SK-N-SH (cell line): ENCODE measurements at regions not wholly inside any gene's neighbourhood (a gene's known extent, or its start where the extent isn't known, plus 50 kb on each side); places are given as distances from the start of the nearest gene placed in this dataset.
A peak's percentile ranks its signal among the peaks of the same experiment; 100 is the strongest.

Source experiments
- GABPA ChIP-seq: IDR thresholded peaks from 2 replicates; pipeline ENCODE4 v1.4.0; 2012; ENCODE audit warnings: low read depth, mild to moderate bottlenecking
- GATA2 ChIP-seq: sonication (generic); formaldehyde crosslinking; IDR thresholded peaks from 2 replicates; pipeline ENCODE4 v1.5.0; 2020; ENCODE audit warnings: mild to moderate bottlenecking, missing genetic modification reagents
- MAX ChIP-seq: IDR thresholded peaks from 2 replicates; pipeline ENCODE4 v1.4.0; 2012; ENCODE audit warnings: low read depth
- NFIC ChIP-seq: IDR thresholded peaks from 2 replicates; pipeline ENCODE4 v1.4.0; 2012; ENCODE audit warnings: borderline replicate concordance
- PBX3 ChIP-seq: IDR thresholded peaks from 2 replicates; pipeline ENCODE4; 2012
- POLR2AphosphoS5 ChIP-seq: IDR thresholded peaks from 2 replicates; pipeline ENCODE4 v1.6.1; 2012; ENCODE audit warnings: low read depth, low read length
- RAD21 ChIP-seq: IDR thresholded peaks from 2 replicates; pipeline ENCODE4 v1.6.1; 2012; ENCODE audit warnings: mild to moderate bottlenecking, low read length
- RCOR1 ChIP-seq: fragments of 150-350 bp; IDR thresholded peaks from 2 replicates; pipeline ENCODE4 v1.6.1; 2017; ENCODE audit warnings: antibody characterized with exemption, low read length
- REST ChIP-seq: IDR thresholded peaks from 2 replicates; pipeline ENCODE4 v1.6.1; 2012; ENCODE audit warnings: mild to moderate bottlenecking, low read depth, low read length, moderate library complexity
- RFX5 ChIP-seq: IDR thresholded peaks from 2 replicates; pipeline ENCODE4 v1.6.1; 2012; ENCODE audit warnings: mild to moderate bottlenecking, improper control_type of control experiment, low read length
- SIN3A ChIP-seq: IDR thresholded peaks from 2 replicates; pipeline ENCODE4 v1.6.1; 2012; ENCODE audit warnings: low read depth, mild to moderate bottlenecking, low read length, moderate library complexity, borderline replicate concordance
- TCF12 ChIP-seq: IDR thresholded peaks from 2 replicates; pipeline ENCODE4 v1.4.0; 2012
- TEAD4 ChIP-seq: IDR thresholded peaks from 2 replicates; pipeline ENCODE4 v1.4.0; 2012; ENCODE audit warnings: mild to moderate bottlenecking, borderline replicate concordance; ENCODE audit not compliant: insufficient read depth
- USF1 ChIP-seq: IDR thresholded peaks from 2 replicates; pipeline ENCODE4 v1.4.0; 2012; ENCODE audit warnings: low read depth, borderline replicate concordance
- ZBTB33 ChIP-seq: IDR thresholded peaks from 2 replicates; pipeline ENCODE4 v1.4.0; 2012; ENCODE audit warnings: low read depth, borderline replicate concordance

- TF ChIP-seq REST: peak; percentile 98
- TF ChIP-seq RFX5: no peak
- peak; percentile 77; the same call in 1 of the 2 replicates for TF ChIP-seq SIN3A
- TF ChIP-seq USF1: no peak
- no peak for TF ChIP-seq TCF12
- no peak for TF ChIP-seq GATA2
- TF ChIP-seq NFIC: no peak
- no peak for TF ChIP-seq TEAD4
- no peak for TF ChIP-seq RCOR1
- TF ChIP-seq MAX: no peak
- TF ChIP-seq PBX3: peak; percentile 56; the same call in 1 of the 2 replicates
- no peak for TF ChIP-seq RAD21
- TF ChIP-seq POLR2AphosphoS5: no peak
- TF ChIP-seq ZBTB33: no peak
- TF ChIP-seq GABPA: no peak
Observed at GRCh38 chr7:131170440-131171271, 157.0 kb upstream of the MKLN1 start (continued).
